ENCODE measurements at regions not wholly inside any gene's neighbourhood (a gene's known extent, or its start where the extent isn't known, plus 50 kb on each side); places are given as distances from the start of the nearest gene placed in this dataset.

GRCh38 chr6:6970851-6971250, 136.9 kb upstream of the RREB1 start:
- H3K36me3 ChIP-seq (ENCODE audit: control insufficient read depth in 2 of 2, insufficient read depth in 1 of 2, low read length in 2 of 2): no peaks in the 10 kb centered on the region
- no peak overlapping the region for H3K4me3 ChIP-seq (ENCODE audit: low read depth, low read length)
- H3K4me1 ChIP-seq (ENCODE audit: control insufficient read depth, insufficient read depth, low read length): no peaks in the 10 kb centered on the region
- ChIA-PET CTCF (no interaction called here), POLR2A (no interaction called here)
- TF ChIP-seq ZNF426 (tag by site-specific recombination; IDR thresholded peaks at IDR 0.05): no peak
- no peak for TF ChIP-seq ZNF518A (tag by site-specific recombination; conservative IDR thresholded peaks at IDR 0.05; ENCODE audit: low read depth)
- TF ChIP-seq ZNF19 (tag by site-specific recombination; IDR thresholded peaks at IDR 0.05; ENCODE audit: low read depth): no peak
- no peak for TF ChIP-seq ZNF184 (tag by site-specific recombination; IDR thresholded peaks at IDR 0.05)
- no peak for TF ChIP-seq ZBTB21 (tag by site-specific recombination; IDR thresholded peaks at IDR 0.05)
- no peak for TF ChIP-seq ZNF311 (tag by site-specific recombination; IDR thresholded peaks at IDR 0.05; ENCODE audit: borderline replicate concordance)
- TF ChIP-seq ZXDB (tag by site-specific recombination; IDR thresholded peaks at IDR 0.05): no peak
- H3K9me3 ChIP-seq (ENCODE audit: control insufficient read depth, insufficient read depth, low read depth, low read length): no peaks in the 10 kb centered on the region
- no peak overlapping the region for H3K27ac ChIP-seq (ENCODE audit: extremely low read depth, low read depth, low read length)

- Histone ChIP-seq H3K36me3 (ENCODE audit: control insufficient read depth in 2 of 2, insufficient read depth in 1 of 2, low read length in 2 of 2) (no peaks in the 10 kb centered on the region), H3K4me1 (ENCODE audit: control insufficient read depth, insufficient read depth, low read length) (no peaks in the 10 kb centered on the region), H3K9me3 (ENCODE audit: control insufficient read depth, insufficient read depth, low read depth, low read length) (no peaks in the 10 kb centered on the region), H3K27ac (ENCODE audit: extremely low read depth, low read depth, low read length) (no peak overlapping the region), H3K4me3 (ENCODE audit: low read depth, low read length) (no peak overlapping the region)
- CTCF ChIA-PET: interaction anchor here (0.5 to 1.6 kb wide), 2 partner anchors 8 to 272 kb away, joined by 3 to 8 read pairs; no protein-coding TSS in a partner anchor
- POLR2A ChIA-PET: no interaction called here
- no peak for TF ChIP-seq ZNF433 (tag by site-specific recombination; IDR thresholded peaks at IDR 0.05; ENCODE audit: low read depth)
- no peak for TF ChIP-seq MEIS1 (CRISPR knock-in tag; IDR thresholded peaks at IDR 0.05; ENCODE audit: borderline replicate concordance)
- no peak for TF ChIP-seq MYNN (tag by site-specific recombination; IDR thresholded peaks at IDR 0.05; ENCODE audit: borderline replicate concordance)
- no peak for TF ChIP-seq BCL6B (tag by site-specific recombination; IDR thresholded peaks at IDR 0.05)
- no peak for TF ChIP-seq ZNF785 (tag by site-specific recombination; IDR thresholded peaks at IDR 0.05)
- TF ChIP-seq ZSCAN5A (tag by site-specific recombination; IDR thresholded peaks at IDR 0.05): no peak
- no peak for TF ChIP-seq ZNF341 (tag by site-specific recombination; IDR thresholded peaks at IDR 0.05; ENCODE audit: low read depth)
- TF ChIP-seq ZNF10 (tag by site-specific recombination; IDR thresholded peaks at IDR 0.05): no peak
- TF ChIP-seq ZSCAN18 (tag by site-specific recombination; IDR thresholded peaks at IDR 0.05): no peak
- no peak for TF ChIP-seq ZNF221 (tag by site-specific recombination; IDR thresholded peaks at IDR 0.05; ENCODE audit: borderline replicate concordance)
- no peak for TF ChIP-seq ZNF16 (tag by site-specific recombination; IDR thresholded peaks at IDR 0.05; ENCODE audit: low read depth)
- TF ChIP-seq SETDB1 (IDR thresholded peaks at IDR 0.05; ENCODE audit: insufficient read length, low read length): no peak
- no peak for TF ChIP-seq SALL2 (tag by site-specific recombination; IDR thresholded peaks at IDR 0.05; ENCODE audit: borderline replicate concordance)
- no peak for TF ChIP-seq ZNF518A (tag by site-specific recombination; conservative IDR thresholded peaks at IDR 0.05; ENCODE audit: low read depth)
- TF ChIP-seq OVOL3 (tag by site-specific recombination; IDR thresholded peaks at IDR 0.05): no peak
Measured at GRCh38 chr6:6971369-6971768, 136.4 kb upstream of the RREB1 start.

Data from HEK293 (cell line).